ENCODE measurements at regions not wholly inside any gene's neighbourhood (a gene's known extent, or its start where the extent isn't known, plus 50 kb on each side); places are given as distances from the start of the nearest gene placed in this dataset.

DNA sequence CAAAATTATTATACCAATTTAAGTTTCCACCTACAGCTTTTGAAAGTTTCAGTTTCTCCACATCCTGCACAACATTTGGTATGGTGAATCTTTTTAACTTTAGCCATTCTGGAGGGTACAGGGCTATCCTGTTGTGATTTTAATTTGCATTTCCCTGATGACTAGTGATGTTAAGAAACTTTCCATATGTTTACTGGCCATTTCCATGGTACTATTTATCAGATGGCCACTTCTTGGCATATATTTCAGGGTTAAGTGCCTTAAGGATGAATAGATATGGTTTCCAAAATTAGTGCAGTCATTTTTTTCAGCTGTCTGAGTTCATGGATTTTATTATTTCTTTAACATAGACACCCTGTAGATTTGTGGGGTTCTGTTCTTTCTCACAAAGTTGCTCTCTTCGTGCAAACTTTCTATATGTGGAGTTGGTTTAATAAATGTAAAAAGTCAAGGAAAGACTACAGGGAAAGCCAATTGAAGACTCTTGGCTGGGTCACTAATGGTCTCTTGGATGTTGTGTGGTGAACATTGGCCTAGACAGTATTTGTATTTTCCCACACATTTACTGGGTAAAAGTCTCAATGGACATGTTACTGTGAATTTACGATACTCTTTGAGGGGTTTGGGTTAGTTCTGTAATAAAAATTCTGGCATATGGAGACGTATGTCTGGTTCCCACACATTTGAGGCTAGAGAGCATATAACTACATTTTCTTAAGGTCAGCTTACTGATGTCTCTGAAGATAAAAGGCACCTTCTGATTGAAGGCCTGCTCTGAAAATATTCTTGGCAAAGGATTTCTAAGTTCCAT, 147.5 kb upstream of the PDZRN3 start:
- TF ChIP-seq, protein P1, sequence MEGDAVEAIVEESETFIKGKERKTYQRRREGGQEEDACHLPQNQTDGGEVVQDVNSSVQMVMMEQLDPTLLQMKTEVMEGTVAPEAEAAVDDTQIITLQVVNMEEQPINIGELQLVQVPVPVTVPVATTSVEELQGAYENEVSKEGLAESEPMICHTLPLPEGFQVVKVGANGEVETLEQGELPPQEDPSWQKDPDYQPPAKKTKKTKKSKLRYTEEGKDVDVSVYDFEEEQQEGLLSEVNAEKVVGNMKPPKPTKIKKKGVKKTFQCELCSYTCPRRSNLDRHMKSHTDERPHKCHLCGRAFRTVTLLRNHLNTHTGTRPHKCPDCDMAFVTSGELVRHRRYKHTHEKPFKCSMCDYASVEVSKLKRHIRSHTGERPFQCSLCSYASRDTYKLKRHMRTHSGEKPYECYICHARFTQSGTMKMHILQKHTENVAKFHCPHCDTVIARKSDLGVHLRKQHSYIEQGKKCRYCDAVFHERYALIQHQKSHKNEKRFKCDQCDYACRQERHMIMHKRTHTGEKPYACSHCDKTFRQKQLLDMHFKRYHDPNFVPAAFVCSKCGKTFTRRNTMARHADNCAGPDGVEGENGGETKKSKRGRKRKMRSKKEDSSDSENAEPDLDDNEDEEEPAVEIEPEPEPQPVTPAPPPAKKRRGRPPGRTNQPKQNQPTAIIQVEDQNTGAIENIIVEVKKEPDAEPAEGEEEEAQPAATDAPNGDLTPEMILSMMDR (IDR thresholded peaks at IDR 0.05), result no peak
- no peak for TF ChIP-seq POLR2A (IDR thresholded peaks at IDR 0.05)
- Histone ChIP-seq H3K4me3 (no peak overlapping the region), H3K9me3 (peaks cover 0 to 5% (median 0%) of the 10 kb centered on the region in 3 donors), H3K27me3 (no peaks in the 10 kb centered on the region), H3K36me3 (no peaks in the 10 kb centered on the region), H3K4me1 (peaks cover 0 to 1% (median 0%) of the 10 kb centered on the region in 3 donors), H3K27ac (no peak overlapping the region)
- WGBS, 2 donors, result 70 to 90% methylated on average over 3 of the region's 3 CpGs
- intact Hi-C loops (cut with DNase I), result no loop called here
- no peak for DNase-seq

DNA sequence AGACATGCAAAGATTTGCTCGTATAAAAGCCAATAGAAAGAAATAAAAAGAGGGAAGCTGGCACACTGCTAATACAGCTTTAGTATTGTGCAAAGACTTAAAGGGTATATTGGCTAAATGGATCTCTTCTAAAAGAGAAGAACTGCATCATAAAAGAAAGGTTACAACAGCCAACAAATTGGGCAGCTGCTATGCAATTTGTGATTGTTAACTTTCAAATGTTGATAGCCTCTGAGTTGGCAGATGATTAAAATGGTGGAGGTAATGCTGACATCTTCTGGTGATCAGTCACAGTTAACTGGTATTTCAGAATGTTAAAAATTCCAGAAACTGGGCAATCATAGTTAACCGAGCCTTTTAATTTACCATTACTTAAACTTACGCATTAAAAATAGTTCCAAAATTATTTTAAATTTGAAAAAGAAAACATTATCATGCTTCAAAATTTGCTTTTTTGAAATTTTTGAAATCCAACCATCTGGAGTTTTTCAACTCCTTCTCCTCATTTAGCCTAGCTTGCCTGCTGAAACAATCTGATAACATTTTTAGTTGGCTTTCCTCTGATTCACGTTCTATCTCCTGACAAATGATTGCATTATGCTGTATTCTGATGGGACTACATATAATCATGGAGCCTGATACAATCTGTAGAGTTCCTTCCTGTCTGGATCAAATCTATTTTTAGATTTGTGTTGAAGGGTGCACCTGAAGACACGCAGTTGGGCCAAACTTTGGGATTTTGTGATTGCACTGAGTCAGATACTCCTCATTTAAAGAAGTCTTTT, 144.0 kb upstream of the PDZRN3 start:
- Histone ChIP-seq H3K27me3 (no peaks in the 10 kb centered on the region), H3K4me1 (peaks cover 0 to 20% (median 3%) of the 10 kb centered on the region in 3 donors), H3K36me3 (no peaks in the 10 kb centered on the region), H3K27ac (no peak overlapping the region), H3K4me3 (no peak overlapping the region), H3K9me3 (peaks cover 0 to 5% (median 0%) of the 10 kb centered on the region in 3 donors)
- intact Hi-C loops (cut with DNase I), result no loop called here
- no peak for TF ChIP-seq POLR2A (IDR thresholded peaks at IDR 0.05)
- TF ChIP-seq, protein P1 (IDR thresholded peaks at IDR 0.05), result peak in 1 of 6 experiments; percentile 8
- no peak for DNase-seq
- WGBS, 2 donors, result 61 to 71% methylated on average over 5 of the region's 5 CpGs

DNA sequence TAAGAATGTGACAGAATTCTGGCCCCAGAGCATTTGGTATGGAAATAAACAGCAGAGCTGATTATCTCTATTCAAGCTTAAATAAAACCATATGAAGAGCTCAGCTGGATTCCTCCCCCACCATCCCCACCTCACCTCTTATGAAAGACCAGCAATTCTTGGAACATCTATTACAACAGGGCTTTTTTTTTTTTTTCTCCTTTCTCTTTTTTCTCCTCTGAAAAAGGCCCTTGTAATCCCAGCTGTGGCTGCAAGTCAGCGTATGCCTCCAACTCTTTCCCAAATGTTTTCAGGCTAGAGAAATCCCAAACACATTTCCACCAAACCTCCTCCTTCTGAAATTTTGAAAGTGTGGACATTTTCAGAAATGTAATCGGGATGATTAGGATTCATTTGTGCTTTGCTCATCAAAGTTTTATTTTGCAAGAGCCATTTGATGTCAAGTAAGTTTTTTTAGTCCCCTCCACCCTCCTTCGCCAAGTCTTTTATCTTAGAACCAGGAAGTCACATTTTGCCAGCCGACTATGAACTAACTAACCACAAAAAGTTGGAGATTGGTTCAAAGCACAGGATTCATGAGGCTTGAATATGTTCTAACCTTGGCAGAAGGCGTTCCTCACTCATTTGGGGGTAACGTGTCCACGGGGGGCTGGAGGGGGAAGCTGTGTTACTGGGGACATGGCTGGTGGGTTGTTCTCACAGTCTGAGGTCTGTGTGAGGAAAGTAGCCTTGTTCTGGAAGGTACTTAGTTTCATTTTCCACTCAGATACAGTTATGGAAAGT, 142.0 kb upstream of the PDZRN3 start:
- no peak for DNase-seq
- no peak for TF ChIP-seq POLR2A (IDR thresholded peaks at IDR 0.05)
- TF ChIP-seq, protein P1 (IDR thresholded peaks at IDR 0.05), result no peak
- H3K9me3 ChIP-seq, result peaks cover 0 to 5% (median 0%) of the 10 kb centered on the region in 3 donors
- peaks cover 0 to 20% (median 3%) of the 10 kb centered on the region in 3 donors for H3K4me1 ChIP-seq
- 9 to 16% methylated on average over 7 of the region's 7 CpGs for WGBS, 2 donors
- H3K27ac ChIP-seq, result peak overlapping the region; percentile 62 to 91 (median 83)
- intact Hi-C loops (cut with DNase I), result no loop called here
- no peaks in the 10 kb centered on the region for H3K36me3 ChIP-seq
- H3K4me3 ChIP-seq, result peak overlapping the region in 3 of 4 donors; percentile 10 to 52 (median 21)
- H3K27me3 ChIP-seq, result no peaks in the 10 kb centered on the region

DNA sequence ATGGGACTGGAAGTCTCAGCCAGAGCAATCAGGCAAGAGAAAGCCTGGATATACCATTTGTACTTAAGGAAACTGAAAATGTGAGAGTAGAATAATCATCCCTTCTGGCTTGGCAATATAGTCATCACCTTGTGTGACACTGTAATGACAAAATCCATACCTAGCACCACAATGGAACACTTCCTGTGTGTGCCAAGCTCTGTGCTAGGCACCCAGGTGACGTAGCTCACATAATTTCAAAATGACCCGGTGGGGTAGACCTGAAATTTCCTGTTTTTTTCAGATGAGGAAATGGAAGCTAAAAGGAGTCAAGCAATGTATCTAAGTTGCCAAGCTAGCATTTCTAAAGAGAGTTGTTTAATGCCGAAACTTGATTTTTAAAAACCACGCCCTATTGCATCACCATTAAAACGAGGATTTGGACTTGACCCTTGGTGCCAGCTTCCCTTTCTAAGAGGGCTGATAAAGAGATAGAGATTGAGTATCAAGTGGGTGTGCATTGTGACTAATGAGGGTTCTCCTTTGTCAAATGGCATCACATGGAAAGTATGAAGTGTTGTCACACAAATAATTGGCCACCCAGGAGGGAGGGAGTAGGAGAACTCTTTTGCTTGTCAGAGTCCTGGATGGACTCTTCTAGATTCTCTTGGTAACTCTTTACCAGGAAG, 141.3 kb upstream of the PDZRN3 start:
- peak overlapping the region; percentile 62 to 91 (median 83) for H3K27ac ChIP-seq
- DNase-seq, result no peak
- peak overlapping the region in 1 of 4 donors; percentile 8 for H3K4me3 ChIP-seq
- H3K9me3 ChIP-seq, result peaks cover 0 to 5% (median 0%) of the 10 kb centered on the region in 3 donors
- H3K4me1 ChIP-seq, result peaks cover 0 to 20% (median 3%) of the 10 kb centered on the region in 3 donors
- WGBS, 2 donors, result 37 to 39% methylated on average over 5 of the region's 5 CpGs
- H3K27me3 ChIP-seq, result no peaks in the 10 kb centered on the region
- intact Hi-C loops (cut with DNase I), result no loop called here
- no peaks in the 10 kb centered on the region for H3K36me3 ChIP-seq
- TF ChIP-seq, protein P1 (IDR thresholded peaks at IDR 0.05), result no peak
- TF ChIP-seq POLR2A (IDR thresholded peaks at IDR 0.05), result no peak

Measured in esophagus squamous epithelium (tissue), 5 donors.